HFFc6 (cell line): ENCODE measurements at regions not wholly inside any gene's neighbourhood (a gene's known extent, or its start where the extent isn't known, plus 50 kb on each side); places are given as distances from the start of the nearest gene placed in this dataset.
A peak's percentile ranks its signal among the peaks of the same experiment; 100 is the strongest.

Source experiments
- DNase-seq: peaks from one replicate; pipeline ENCODE4 v3.0.0-alpha.2; 2018
- H3K27ac Mint-ChIP-seq: 2 replicates; pipeline ENCODE4 v1.8.0; 2020; ENCODE audit warnings: mild to moderate bottlenecking, mixed read lengths
- H3K27me3 Mint-ChIP-seq: 2 replicates; pipeline ENCODE4 v1.8.0; 2021; ENCODE audit warnings: mild to moderate bottlenecking, moderate library complexity, mixed read lengths; ENCODE audit not compliant: insufficient read depth
- H3K36me3 Mint-ChIP-seq: 2 replicates; pipeline ENCODE4 v1.8.0; 2021; ENCODE audit warnings: low read depth, mixed read lengths
- H3K4me1 Mint-ChIP-seq: 2 replicates; pipeline ENCODE4 v1.8.0; 2020; ENCODE audit warnings: low read depth, mixed read lengths
- H3K4me3 Mint-ChIP-seq: 2 replicates; pipeline ENCODE4 v1.8.0; 2020; ENCODE audit warnings: mild to moderate bottlenecking, moderate library complexity, mixed read lengths
- H3K9me3 Mint-ChIP-seq: 2 replicates; pipeline ENCODE4 v1.8.0; 2020; ENCODE audit warnings: mild to moderate bottlenecking, mixed read lengths
- TF ChIP-seq, protein P1 (sequence below): fragments of 200-600 bp; sonication (generic); IDR thresholded peaks from 2 replicates; pipeline ENCODE4 v1.5.0; 2021; ENCODE audit warnings: antibody characterized with exemption, mild to moderate bottlenecking

DNA sequence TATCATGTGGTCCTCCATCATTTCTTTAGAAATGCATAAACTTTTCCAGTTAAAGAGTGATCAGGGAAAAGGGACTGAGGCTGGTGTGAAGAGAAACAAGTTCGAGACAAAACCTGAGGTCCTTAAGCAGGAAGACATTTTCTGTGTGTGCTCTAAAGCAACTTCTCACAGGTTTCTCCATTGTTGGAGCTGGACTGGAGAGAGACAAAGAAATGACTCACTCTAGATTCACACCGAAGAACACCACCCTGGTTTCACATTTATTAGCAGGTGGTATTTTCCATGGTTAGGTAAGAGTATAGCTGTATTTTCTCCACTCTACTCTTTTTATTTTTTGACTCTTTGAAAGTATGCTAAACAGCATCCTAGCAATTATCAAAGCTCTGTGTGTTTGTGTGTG, 736.4 kb downstream of the KCNA4 start:
- no peak for DNase-seq

GRCh38 chr11:29279716-29280115, 737.1 kb downstream of the KCNA4 start:
- H3K4me1 Mint-ChIP-seq, result peaks cover 61% of the 10 kb centered on the region

More for the DNA sequence above, 736.4 kb downstream of the KCNA4 start:
- no peaks in the 10 kb centered on the region; the same call in 1 of the 2 replicates for H3K27me3 Mint-ChIP-seq
- H3K4me1 Mint-ChIP-seq, result peaks cover 59% of the 10 kb centered on the region
- TF ChIP-seq, protein P1, sequence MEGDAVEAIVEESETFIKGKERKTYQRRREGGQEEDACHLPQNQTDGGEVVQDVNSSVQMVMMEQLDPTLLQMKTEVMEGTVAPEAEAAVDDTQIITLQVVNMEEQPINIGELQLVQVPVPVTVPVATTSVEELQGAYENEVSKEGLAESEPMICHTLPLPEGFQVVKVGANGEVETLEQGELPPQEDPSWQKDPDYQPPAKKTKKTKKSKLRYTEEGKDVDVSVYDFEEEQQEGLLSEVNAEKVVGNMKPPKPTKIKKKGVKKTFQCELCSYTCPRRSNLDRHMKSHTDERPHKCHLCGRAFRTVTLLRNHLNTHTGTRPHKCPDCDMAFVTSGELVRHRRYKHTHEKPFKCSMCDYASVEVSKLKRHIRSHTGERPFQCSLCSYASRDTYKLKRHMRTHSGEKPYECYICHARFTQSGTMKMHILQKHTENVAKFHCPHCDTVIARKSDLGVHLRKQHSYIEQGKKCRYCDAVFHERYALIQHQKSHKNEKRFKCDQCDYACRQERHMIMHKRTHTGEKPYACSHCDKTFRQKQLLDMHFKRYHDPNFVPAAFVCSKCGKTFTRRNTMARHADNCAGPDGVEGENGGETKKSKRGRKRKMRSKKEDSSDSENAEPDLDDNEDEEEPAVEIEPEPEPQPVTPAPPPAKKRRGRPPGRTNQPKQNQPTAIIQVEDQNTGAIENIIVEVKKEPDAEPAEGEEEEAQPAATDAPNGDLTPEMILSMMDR, result no peak
- H3K9me3 Mint-ChIP-seq, result no peaks in the 10 kb centered on the region
- no peak overlapping the region for H3K27ac Mint-ChIP-seq
- H3K4me3 Mint-ChIP-seq, result peak overlapping the region; percentile 20; the same call in 1 of the 2 replicates
- no peaks in the 10 kb centered on the region for H3K36me3 Mint-ChIP-seq

DNA sequence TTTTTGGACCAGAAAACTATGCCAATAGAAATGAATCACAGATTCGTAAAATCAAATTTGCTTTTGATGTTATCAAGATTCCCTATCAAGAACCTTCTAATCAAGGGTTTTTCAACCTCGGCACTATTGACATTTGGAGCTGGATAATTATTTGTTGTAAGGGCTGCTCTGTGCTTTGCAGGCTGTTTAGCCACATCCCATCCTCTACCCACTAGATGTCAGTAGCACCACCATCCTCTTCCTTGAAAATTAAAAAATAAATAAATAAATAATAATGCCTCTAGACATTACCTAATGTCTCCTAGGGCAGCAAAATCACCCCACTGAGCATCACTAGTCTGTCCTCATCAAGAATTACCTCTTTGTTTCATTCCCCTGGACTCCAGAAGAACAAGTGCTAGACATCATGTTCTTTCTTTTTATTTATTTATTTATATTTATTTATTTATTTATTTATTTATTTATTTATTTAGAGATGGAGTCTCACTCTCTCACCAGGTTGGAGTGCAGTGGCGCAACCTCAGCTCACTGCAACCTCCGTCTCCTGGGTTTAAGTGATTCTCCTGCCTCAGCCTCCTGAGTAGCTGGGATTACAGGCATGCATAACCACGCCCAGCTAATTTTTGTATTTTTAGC, 744.7 kb downstream of the KCNA4 start:
- Mint-ChIP-seq H3K27me3 (no peaks in the 10 kb centered on the region), H3K27ac (no peak overlapping the region), H3K4me3 (no peak overlapping the region), H3K9me3 (no peaks in the 10 kb centered on the region), H3K36me3 (peaks cover 4% of the 10 kb centered on the region; the same call in 1 of the 2 replicates), H3K4me1 (peaks cover 41% of the 10 kb centered on the region)
- peak; percentile 59 for DNase-seq
- TF ChIP-seq, protein P1, result peak; percentile 80

More at GRCh38 chr11:29279716-29280115, 737.1 kb downstream of the KCNA4 start:
- Mint-ChIP-seq H3K4me3 (no peak overlapping the region; the same call in 1 of the 2 replicates), H3K27me3 (no peaks in the 10 kb centered on the region; the same call in 1 of the 2 replicates), H3K27ac (no peak overlapping the region), H3K9me3 (no peaks in the 10 kb centered on the region), H3K36me3 (no peaks in the 10 kb centered on the region)
- DNase-seq, result no peak
- TF ChIP-seq, protein P1, result no peak

- Mint-ChIP-seq H3K27ac (no peak overlapping the region), H3K4me1 (peaks cover 40% of the 10 kb centered on the region), H3K36me3 (peaks cover 4% of the 10 kb centered on the region; the same call in 1 of the 2 replicates), H3K27me3 (no peaks in the 10 kb centered on the region), H3K9me3 (no peaks in the 10 kb centered on the region), H3K4me3 (no peak overlapping the region)
- TF ChIP-seq, protein P1, result no peak
- DNase-seq, result no peak
Measured at GRCh38 chr11:29271616-29272015, 745.2 kb downstream of the KCNA4 start.

- H3K27ac Mint-ChIP-seq, result no peak overlapping the region
- no peak overlapping the region for H3K4me3 Mint-ChIP-seq
- peaks cover 4% of the 10 kb centered on the region; the same call in 1 of the 2 replicates for H3K36me3 Mint-ChIP-seq
- TF ChIP-seq, protein P1, result no peak
- no peak for DNase-seq
- peaks cover 52% of the 10 kb centered on the region for H3K4me1 Mint-ChIP-seq
- H3K9me3 Mint-ChIP-seq, result no peaks in the 10 kb centered on the region
- H3K27me3 Mint-ChIP-seq, result no peaks in the 10 kb centered on the region
Measured at GRCh38 chr11:29268733-29269132, 748.1 kb downstream of the KCNA4 start.
